ENCODE measurements at regions not wholly inside any gene's neighbourhood (a gene's known extent, or its start where the extent isn't known, plus 50 kb on each side); places are given as distances from the start of the nearest gene placed in this dataset.

DNA sequence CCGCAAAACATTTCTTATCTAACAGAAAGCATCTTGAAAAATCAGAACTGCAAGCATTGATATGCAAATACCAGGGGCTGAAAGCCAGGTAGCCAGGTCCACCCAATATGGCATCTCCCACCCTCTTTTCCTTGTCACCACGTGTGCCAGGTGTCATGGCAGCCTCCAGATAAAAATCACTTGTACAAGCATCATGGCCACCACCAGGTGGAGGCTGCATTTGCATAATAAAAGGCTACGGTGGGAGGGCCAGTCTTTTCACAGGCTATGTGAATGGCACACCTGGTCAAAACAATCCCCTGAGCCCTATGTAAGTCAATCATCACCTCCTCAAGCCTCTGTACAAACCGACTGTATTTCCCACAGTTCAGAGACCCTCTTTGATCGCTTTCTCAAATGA is 1233.1 kb upstream of the ALCAM start:
- H3K36me3 Mint-ChIP-seq (ENCODE audit: low read depth), result no peaks in the 10 kb centered on the region
- POLR2A ChIA-PET, result no interaction called here
- CTCF ChIA-PET, result no interaction called here

GRCh38 chr3:104137116-104137515 is 1229.6 kb upstream of the ALCAM start:
- ATAC-seq (ENCODE audit: low read depth), result no peak
- Mint-ChIP-seq H3K4me3 (no peak overlapping the region), H3K27ac (no peak overlapping the region), H3K36me3 (ENCODE audit: low read depth) (no peaks in the 10 kb centered on the region), H3K4me1 (peaks cover 10% of the 10 kb centered on the region), H3K27me3 (no peaks in the 10 kb centered on the region), H3K9me3 (no peaks in the 10 kb centered on the region)
- POLR2A ChIA-PET, result no interaction called here
- intact Hi-C loops (cut with micrococcal nuclease), result no loop called here
- TF ChIP-seq CTCF (IDR thresholded peaks at IDR 0.05), result no peak
- CTCF ChIA-PET, result no interaction called here
- DNase-seq, result no peak

More for the DNA sequence above, 1233.1 kb upstream of the ALCAM start:
- Mint-ChIP-seq H3K27me3 (no peaks in the 10 kb centered on the region), H3K27ac (no peak overlapping the region), H3K9me3 (peaks cover 13% of the 10 kb centered on the region), H3K4me3 (no peak overlapping the region), H3K4me1 (peaks cover 10% of the 10 kb centered on the region)
- intact Hi-C loops (cut with micrococcal nuclease), result no loop called here
- DNase-seq, result no peak
- ATAC-seq (ENCODE audit: low read depth), result no peak
- no peak for TF ChIP-seq CTCF (IDR thresholded peaks at IDR 0.05)

- intact Hi-C loops (cut with micrococcal nuclease), result no loop called here
- Mint-ChIP-seq H3K36me3 (ENCODE audit: low read depth) (no peaks in the 10 kb centered on the region), H3K9me3 (no peaks in the 10 kb centered on the region), H3K27me3 (no peaks in the 10 kb centered on the region), H3K4me3 (no peak overlapping the region), H3K4me1 (no peaks in the 10 kb centered on the region), H3K27ac (no peak overlapping the region)
- ChIA-PET CTCF (interaction anchor here (0.6 kb wide), 1 partner anchor 1106 kb away, joined by 5 read pairs; no protein-coding TSS in a partner anchor), POLR2A (no interaction called here)
- no peak for TF ChIP-seq CTCF (IDR thresholded peaks at IDR 0.05)
- DNase-seq (no peak), ATAC-seq (ENCODE audit: low read depth) (no peak)
Measured at GRCh38 chr3:104145164-104145563, 1221.5 kb upstream of the ALCAM start.

- Mint-ChIP-seq H3K27ac (no peak overlapping the region), H3K4me1 (no peaks in the 10 kb centered on the region), H3K36me3 (ENCODE audit: low read depth) (no peaks in the 10 kb centered on the region), H3K4me3 (no peak overlapping the region), H3K9me3 (no peaks in the 10 kb centered on the region), H3K27me3 (no peaks in the 10 kb centered on the region)
- ChIA-PET CTCF (no interaction called here), POLR2A (no interaction called here)
- intact Hi-C loops (cut with micrococcal nuclease), result no loop called here
- ATAC-seq (ENCODE audit: low read depth) (no peak), DNase-seq (no peak)
- TF ChIP-seq CTCF (IDR thresholded peaks at IDR 0.05), result no peak
Measured at GRCh38 chr3:104149154-104149553, 1217.6 kb upstream of the ALCAM start.

GRCh38 chr3:104150724-104151123 is 1216.0 kb upstream of the ALCAM start:
- no peak overlapping the region for H3K27ac Mint-ChIP-seq
- H3K36me3 Mint-ChIP-seq (ENCODE audit: low read depth), result no peaks in the 10 kb centered on the region
- ChIA-PET CTCF (no interaction called here), POLR2A (no interaction called here)
- intact Hi-C loops (cut with micrococcal nuclease), result no loop called here
- H3K9me3 Mint-ChIP-seq, result no peaks in the 10 kb centered on the region
- DNase-seq (no peak), ATAC-seq (ENCODE audit: low read depth) (no peak)
- no peak for TF ChIP-seq CTCF (IDR thresholded peaks at IDR 0.05)
- no peak overlapping the region for H3K4me3 Mint-ChIP-seq
- no peaks in the 10 kb centered on the region for H3K4me1 Mint-ChIP-seq
- no peaks in the 10 kb centered on the region for H3K27me3 Mint-ChIP-seq
